GM12878 (cell line): ENCODE measurements at regions not wholly inside any gene's neighbourhood (a gene's known extent, or its start where the extent isn't known, plus 50 kb on each side); places are given as distances from the start of the nearest gene placed in this dataset.

Source experiments
- ATAC-seq: fragments of 200-7000 bp; cut with Tn5 transposase; 3 replicates; pipeline ENCODE4 v1.9.1; 2020; ENCODE audit warnings: mild to moderate bottlenecking, moderate library complexity
- BruUV-seq: library from RNA; stranded (reverse); fragments of 400-500 nt; replicated peaks from 2 replicates; lab custom pipeline; 2021; lab: Mats Ljungman, UMichigan
- CTCF ChIA-PET: fragments of 300-600 bp; sonication (Branson Sonifier 250); formaldehyde crosslinking; extraction: SDS; loops from one replicate; lab custom pipeline; 2021; ENCODE audit warnings: inconsistent platforms; lab: Yijun Ruan, JAX
- POLR2A ChIA-PET: fragments of 350-600 bp; formaldehyde crosslinking; extraction: SDS; loops from one replicate; lab custom pipeline; 2021; ENCODE audit warnings: inconsistent platforms; lab: Charles Lee
- RAD21 ChIA-PET: fragments of 300-600 bp; sonication (Branson Sonifier 250); formaldehyde crosslinking; loops from one replicate; lab custom pipeline; 2023; ENCODE audit warnings: antibody characterized with exemption; ENCODE audit not compliant: unreplicated experiment; lab: Charles Lee
- SMC1A ChIA-PET: fragments of 300-600 bp; sonication (Branson Sonifier 250); formaldehyde crosslinking; loops from one replicate; lab custom pipeline; 2023; ENCODE audit not compliant: unreplicated experiment, uncharacterized antibody; lab: Charles Lee
- DNase-seq: peaks from one replicate; pipeline ENCODE4 v3.0.0-alpha.2; 2011; ENCODE audit warnings: low read depth, low spot score
- FAIRE-seq: peaks from 3 replicates; lab custom pipeline; 2011; peaks lifted over from hg19 to GRCh38; lab: Jason Lieb, UNC
- H2AFZ ChIP-seq: 2 replicates; pipeline ENCODE4 v1.6.0; 2011; ENCODE audit warnings: low read depth, low read length, control low read depth; ENCODE audit not compliant: control insufficient read depth
- H3K27ac ChIP-seq: 2 replicates; pipeline ENCODE4 v1.5.1; 2011; ENCODE audit warnings: control low read depth; ENCODE audit not compliant: control insufficient read depth, insufficient read depth
- H3K27me3 ChIP-seq, 2 experiments: replicated peaks in 1 of 2; 2 replicates each; pipeline versions ENCODE4 v1.6.0 to v1.6.1; 2011; ENCODE audit warnings: low read length in 1 of 2; ENCODE audit not compliant: control insufficient read depth in 2 of 2, insufficient read depth in 2 of 2
- H3K36me3 ChIP-seq, 2 experiments: 2 replicates each; pipeline ENCODE4 v1.5.1; 2011; ENCODE audit warnings: low read length in 1 of 2; ENCODE audit not compliant: control insufficient read depth in 2 of 2, insufficient read depth in 2 of 2
- H3K4me1 ChIP-seq: 2 replicates; pipeline ENCODE4 v1.6.1; 2011; ENCODE audit warnings: mild to moderate bottlenecking, low read length, moderate library complexity, mixed read lengths; ENCODE audit not compliant: control insufficient read depth, insufficient read depth
- H3K4me2 ChIP-seq: 2 replicates; pipeline ENCODE4 v1.6.0; 2011; ENCODE audit warnings: control low read depth; ENCODE audit not compliant: control insufficient read depth, insufficient read depth
- H3K4me3 ChIP-seq: fragments of 200-600 bp; sonication (generic); 2 replicates; pipeline ENCODE4 v1.5.1; 2016
- H3K79me2 ChIP-seq: 2 replicates; pipeline ENCODE4 v1.6.0; 2011; ENCODE audit warnings: low read length; ENCODE audit not compliant: control insufficient read depth, insufficient read depth
- H3K9ac ChIP-seq: 2 replicates; pipeline ENCODE4 v1.8.0; 2011; ENCODE audit warnings: low read length, control low read depth, mixed read lengths; ENCODE audit not compliant: control insufficient read depth, insufficient read depth
- H3K9me3 ChIP-seq: replicated peaks from 3 replicates; pipeline ENCODE4 v1.5.1; 2011; ENCODE audit warnings: mild to moderate bottlenecking, low read length; ENCODE audit not compliant: control insufficient read depth, insufficient read depth
- H4K20me1 ChIP-seq: 2 replicates; pipeline ENCODE4 v1.6.0; 2011; ENCODE audit not compliant: control insufficient read depth, insufficient read depth
- ASH2L ChIP-seq: fragments of 300-600, 200-600 bp; sonication (generic); IDR thresholded peaks from 2 replicates; pipeline ENCODE4 v1.6.1; 2017; ENCODE audit warnings: low read depth, mild to moderate bottlenecking, borderline replicate concordance
- CHD1 ChIP-seq: IDR thresholded peaks from 2 replicates; pipeline ENCODE4 v1.6.1; 2012; ENCODE audit warnings: low read depth, low read length, improper control_type of control experiment
- NBN ChIP-seq: fragments of 450-650 bp; IDR thresholded peaks from 2 replicates; pipeline ENCODE4 v1.6.1; 2016
- RELB ChIP-seq: fragments of 450-650 bp; IDR thresholded peaks from 2 replicates; pipeline ENCODE4 v1.6.1; 2017; ENCODE audit warnings: low read depth, mild to moderate bottlenecking, moderate library complexity
- SIX5 ChIP-seq: IDR thresholded peaks from 2 replicates; pipeline ENCODE4 v1.6.1; 2011; ENCODE audit warnings: mild to moderate bottlenecking, low read depth, low read length, moderate library complexity; ENCODE audit not compliant: severe bottlenecking
- WGBS: methylation state at CpG from one replicate; pipeline ENCODE4 v1.1.6; 2016; ENCODE audit warnings: low lambda C conversion rate; ENCODE audit not compliant: insufficient replicate concordance, insufficient coverage; ENCODE audit errors: missing lambda C conversion rate; 5-methylcytosine and 5-hydroxymethylcytosine counted together
- in situ Hi-C: fragments of 300-500 bp; cut with MboI; formaldehyde crosslinking; loops from 9 replicates; pipeline ENCODE4 v1.14.3; 2018; ENCODE audit warnings: mixed read lengths
- intact Hi-C: fragments of 100-400 bp; cut with micrococcal nuclease; formaldehyde crosslinking; loops from one replicate; pipeline ENCODE4 v1.14.2; 2022; ENCODE audit not compliant: unreplicated experiment

GRCh38 chr6:165735065-165735464, 72.0 kb upstream of the PDE10A start:
- H3K27me3 ChIP-seq = no peaks in the 10 kb centered on the region
- 0 out of 2 replicates have a peak, but pooled peaks have one; percentile 36 for TF ChIP-seq NBN
- TF ChIP-seq SIX5 = no peak
- TF ChIP-seq CHD1 = no peak
- TF ChIP-seq, all 136 proteins: peak for 1
- RAD21 ChIA-PET = no interaction called here
- no peaks in the 10 kb centered on the region for H3K36me3 ChIP-seq
- FAIRE-seq (no peak), DNase-seq (no peak), ATAC-seq (no peak)
- no peaks in the 10 kb centered on the region; the same call in 2 of the 3 replicates for H3K9me3 ChIP-seq
- no peaks in the 10 kb centered on the region for H3K79me2 ChIP-seq
- H2AFZ ChIP-seq = no peak overlapping the region
- in situ Hi-C loops (no loop called here), intact Hi-C loops (no loop called here)
- POLR2A ChIA-PET = no interaction called here
- H3K9ac ChIP-seq = no peak overlapping the region
- H3K4me3 ChIP-seq = no peak overlapping the region
- CTCF ChIA-PET = no interaction called here
- H3K4me1 ChIP-seq = no peaks in the 10 kb centered on the region
- H4K20me1 ChIP-seq = no peaks in the 10 kb centered on the region
- no TSS peak for BruUV-seq
- SMC1A ChIA-PET = no interaction called here
- no peak overlapping the region for H3K27ac ChIP-seq
- no peak overlapping the region for H3K4me2 ChIP-seq

GRCh38 chr6:165733489-165733791, 70.4 kb upstream of the PDE10A start:
- BruUV-seq = no TSS peak
- intact Hi-C loops = no loop called here
- in situ Hi-C loops = loop anchor here (5.0 kb wide), 1 partner anchor 119 kb away; no protein-coding TSS in a partner anchor
- ChIA-PET RAD21 (no interaction called here), SMC1A (interaction anchor here (1.0 to 3.5 kb wide), 2 partner anchors 12 to 85 kb away, joined by 4 to 12 read pairs; no protein-coding TSS in a partner anchor), CTCF (interaction anchor here (1.4 to 7.2 kb wide), 3 partner anchors 117 to 373 kb away, joined by 3 to 52 read pairs (median 6); no protein-coding TSS in a partner anchor), POLR2A (no interaction called here)
- Histone ChIP-seq H3K4me2 (no peak overlapping the region), H3K79me2 (no peaks in the 10 kb centered on the region), H3K27ac (no peak overlapping the region), H3K4me1 (no peaks in the 10 kb centered on the region), H3K27me3 (no peaks in the 10 kb centered on the region), H3K36me3 (no peaks in the 10 kb centered on the region), H2AFZ (no peak overlapping the region), H3K4me3 (no peak overlapping the region), H3K9me3 (no peaks in the 10 kb centered on the region; the same call in 2 of the 3 replicates), H3K9ac (no peak overlapping the region), H4K20me1 (no peaks in the 10 kb centered on the region)
- DNase-seq (no peak), FAIRE-seq (no peak), ATAC-seq (no peak)
- WGBS = 4% methylated on average over 1 of the region's 1 CpG
- TF ChIP-seq ASH2L (no peak), RELB (0 out of 2 replicates have a peak, but pooled peaks have one; percentile 2)
